GM10266 (cell line): ENCODE measurements at regions not wholly inside any gene's neighbourhood (a gene's known extent, or its start where the extent isn't known, plus 50 kb on each side); places are given as distances from the start of the nearest gene placed in this dataset.

ENCODE experiments used
- DNase-seq: peaks from one replicate; pipeline ENCODE4 v3.0.0; 2012; ENCODE audit errors: extremely low spot score
- CTCF ChIP-seq: IDR thresholded peaks from 2 replicates; pipeline ENCODE4 v1.5.1; 2012; ENCODE audit warnings: mild to moderate bottlenecking, low read depth; ENCODE audit not compliant: control insufficient read depth, insufficient read depth; ENCODE audit errors: missing control alignments

DNA sequence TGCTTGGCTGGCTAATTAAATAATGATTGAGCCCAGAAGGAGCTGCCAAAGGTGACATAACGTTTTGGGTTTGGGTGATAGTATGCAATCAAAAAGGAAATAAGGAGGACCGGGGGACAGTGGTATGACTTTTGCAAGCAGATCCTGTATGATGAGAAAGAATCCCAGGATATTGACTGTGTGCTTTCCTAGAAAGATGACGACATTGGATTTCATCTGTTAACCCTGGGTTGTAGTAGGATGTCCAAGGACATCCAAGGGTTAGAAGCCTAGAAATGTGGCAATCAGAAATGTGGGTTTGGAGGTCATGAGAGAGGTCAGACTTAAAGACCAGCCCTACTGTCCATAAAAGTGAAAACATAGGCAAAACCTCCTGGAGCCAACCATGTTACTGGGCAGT, 50.3 kb upstream of the HMHB1 start:
- TF ChIP-seq CTCF = no peak

GRCh38 chr5:143760755-143761154, 51.2 kb upstream of the HMHB1 start:
- no peak for TF ChIP-seq CTCF
- DNase-seq = no peak

More for the DNA sequence above, 50.3 kb upstream of the HMHB1 start:
- no peak for DNase-seq

GRCh38 chr5:143760131-143760505, 51.8 kb upstream of the HMHB1 start:
- DNase-seq = no peak
- no peak for TF ChIP-seq CTCF

DNA sequence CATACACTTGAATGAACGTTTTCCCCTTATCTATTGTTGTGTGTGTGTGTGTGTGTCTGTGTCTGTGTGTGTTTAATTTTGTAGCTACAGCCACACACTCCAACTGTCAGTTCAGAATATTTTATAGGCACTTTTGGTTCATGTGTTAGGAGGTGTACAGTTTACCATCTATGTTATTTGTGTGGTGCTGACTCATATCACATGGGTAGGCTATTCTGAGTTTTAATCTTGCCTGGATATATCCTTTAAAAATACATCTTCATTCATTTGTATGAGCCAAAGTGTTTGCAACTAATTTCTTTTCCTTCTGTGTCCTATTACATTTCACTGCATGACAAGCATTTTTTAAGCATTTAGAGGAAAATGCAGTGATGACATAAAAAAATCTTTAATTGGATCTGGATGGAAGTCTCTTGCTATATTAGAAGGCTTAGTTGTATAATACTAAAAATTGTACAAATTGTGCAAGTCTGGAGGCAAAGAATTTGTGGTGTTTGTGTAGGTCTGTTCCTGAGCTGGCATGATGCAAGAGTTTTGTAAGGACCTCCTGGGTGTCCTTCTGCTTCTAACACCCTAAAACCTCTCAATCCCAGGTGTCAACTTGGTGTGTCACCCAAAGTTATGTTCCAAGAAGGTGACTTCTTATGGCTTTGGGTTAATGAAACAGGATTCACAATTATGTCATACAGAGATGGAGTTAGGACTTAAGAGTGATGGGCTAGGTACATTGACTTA, 52.4 kb upstream of the HMHB1 start:
- no peak for DNase-seq
- no peak for TF ChIP-seq CTCF

DNA sequence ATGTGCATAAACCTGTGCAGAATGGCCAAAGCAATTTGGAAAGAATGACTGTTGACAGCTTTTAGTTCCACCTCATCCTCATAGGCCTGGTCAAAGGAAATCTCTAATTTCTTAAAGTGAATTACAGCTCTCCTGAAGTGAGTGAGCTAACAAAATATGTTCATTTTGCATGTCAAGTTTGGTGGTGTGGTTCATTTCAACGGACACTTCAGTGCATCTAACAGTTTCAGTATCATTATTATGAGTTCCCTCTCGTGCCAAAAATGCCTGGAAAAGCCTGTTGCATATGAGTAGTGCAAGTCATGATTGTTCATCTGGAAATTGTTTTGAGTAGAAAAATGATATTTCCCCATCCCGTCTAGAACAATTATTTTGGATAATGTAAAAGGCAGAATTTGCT, 53.2 kb upstream of the HMHB1 start:
- DNase-seq = peak; percentile 36
- TF ChIP-seq CTCF = no peak

- no peak for TF ChIP-seq CTCF
- DNase-seq = no peak
Measured at GRCh38 chr5:143758015-143758414, 53.9 kb upstream of the HMHB1 start.

DNA sequence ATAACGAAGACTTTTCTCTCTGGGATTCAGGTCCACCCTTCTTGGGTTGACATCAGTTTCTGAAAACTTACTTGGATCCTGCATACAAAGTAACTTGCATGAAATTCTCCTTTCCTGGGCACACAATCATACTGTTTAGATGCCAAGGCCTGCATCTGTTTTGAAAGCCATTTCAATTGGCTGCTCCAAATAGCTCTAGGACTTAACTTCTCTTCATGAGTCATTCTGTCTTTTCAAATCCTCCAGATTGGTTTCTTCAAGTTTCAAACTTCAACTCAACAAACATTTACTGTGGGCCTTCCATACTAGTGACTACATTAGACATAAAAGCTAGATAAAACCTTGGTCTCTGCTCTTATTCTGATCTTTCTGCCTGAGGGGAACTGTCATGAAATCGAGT, 54.8 kb upstream of the HMHB1 start:
- TF ChIP-seq CTCF = no peak
- no peak for DNase-seq
